HEK293T (cell line): ENCODE measurements at regions not wholly inside any gene's neighbourhood (a gene's known extent, or its start where the extent isn't known, plus 50 kb on each side); places are given as distances from the start of the nearest gene placed in this dataset.

ENCODE experiments used
- ELF4 ChIP-seq: fragments of 450-650 bp; IDR thresholded peaks from 2 replicates; pipeline ENCODE4 v1.6.1; 2017; ENCODE audit warnings: antibody characterized with exemption
- FOXK2 ChIP-seq: fragments of 450-650 bp; IDR thresholded peaks from 2 replicates; pipeline ENCODE4 v1.6.1; 2016; ENCODE audit warnings: mild to moderate bottlenecking
- FOXM1 ChIP-seq: fragments of 450-650 bp; IDR thresholded peaks from 2 replicates; pipeline ENCODE4 v1.6.1; 2017; ENCODE audit warnings: mild to moderate bottlenecking, borderline replicate concordance
- HDGF ChIP-seq: fragments of 450-650 bp; IDR thresholded peaks from 2 replicates; pipeline ENCODE4 v1.6.1; 2017; ENCODE audit warnings: antibody characterized with exemption, borderline replicate concordance
- L3MBTL2 ChIP-seq: fragments of 450-650 bp; conservative IDR thresholded peaks from 2 replicates; pipeline ENCODE4 v1.6.1; 2016; ENCODE audit warnings: mild to moderate bottlenecking
- LEF1 ChIP-seq: fragments of 450-650 bp; IDR thresholded peaks from 2 replicates; pipeline ENCODE4 v1.6.1; 2017; ENCODE audit warnings: mild to moderate bottlenecking, borderline replicate concordance
- NFRKB ChIP-seq: fragments of 450-650 bp; IDR thresholded peaks from 2 replicates; pipeline ENCODE4 v1.6.1; 2016; ENCODE audit warnings: mild to moderate bottlenecking, moderate library complexity
- SUZ12 ChIP-seq: fragments of 450-650 bp; IDR thresholded peaks from 2 replicates; pipeline ENCODE4 v1.6.1; 2016; ENCODE audit warnings: mild to moderate bottlenecking
- TARDBP ChIP-seq: fragments of 450-650 bp; IDR thresholded peaks from 2 replicates; pipeline ENCODE4 v1.6.1; 2016
- ZNF384 ChIP-seq: fragments of 450-650 bp; IDR thresholded peaks from 2 replicates; pipeline ENCODE4 v1.6.1; 2016

- TF ChIP-seq FOXM1 (no peak), LEF1 (no peak), NFRKB (no peak), HDGF (no peak), TARDBP (no peak), ZNF384 (no peak), L3MBTL2 (no peak), ELF4 (no peak), SUZ12 (no peak), FOXK2 (no peak)
Observed at GRCh38 chr11:104404231-104405175, 240.6 kb upstream of the PDGFD start.
